ENCODE measurements at regions not wholly inside any gene's neighbourhood (a gene's known extent, or its start where the extent isn't known, plus 50 kb on each side); places are given as distances from the start of the nearest gene placed in this dataset.

DNA sequence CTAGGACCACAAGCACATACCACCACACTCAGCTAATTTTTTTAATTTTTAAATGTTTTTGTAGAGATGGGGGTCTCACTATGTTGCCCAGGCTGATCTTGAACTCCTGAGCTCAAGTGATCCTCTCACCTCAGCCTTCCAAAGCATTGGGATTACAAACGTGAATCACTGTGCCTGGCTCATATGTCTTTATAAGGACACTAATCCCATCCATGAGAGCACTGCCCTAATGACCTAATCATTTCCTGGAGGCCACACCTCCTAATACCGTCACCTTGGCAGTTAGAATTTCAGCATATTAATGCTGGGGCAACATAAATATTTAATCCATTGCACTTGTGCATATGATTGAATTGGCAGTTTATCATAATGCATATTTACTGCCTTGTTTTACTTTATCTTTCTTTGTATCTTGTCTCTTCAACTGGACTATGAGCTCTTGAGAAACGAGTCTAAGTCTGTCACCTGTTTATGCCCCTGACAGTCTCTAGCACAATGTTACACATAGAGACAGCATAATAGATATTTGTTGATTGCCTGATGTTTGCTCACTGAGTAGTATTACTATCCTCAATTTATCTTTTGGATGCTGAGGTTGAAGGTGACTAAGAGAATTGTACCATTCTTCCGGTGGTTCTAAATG, 172.0 kb downstream of the AASDH start:
- TF ChIP-seq POLR2AphosphoS5 (IDR thresholded peaks at IDR 0.05) (no peak), CTCF (IDR thresholded peaks at IDR 0.05) (no peak)
